Loucy (cell line): ENCODE measurements at regions not wholly inside any gene's neighbourhood (a gene's known extent, or its start where the extent isn't known, plus 50 kb on each side); places are given as distances from the start of the nearest gene placed in this dataset.

Source experiments
- EZH2phosphoT487 ChIP-seq: fragments of 200-600 bp; IDR thresholded peaks from 2 replicates; pipeline ENCODE4 v1.6.1; 2018; ENCODE audit warnings: antibody characterized with exemption, mild to moderate bottlenecking, moderate library complexity, borderline replicate concordance
- TF ChIP-seq, protein P1 (sequence below): fragments of 200-600 bp; sonication (generic); conservative IDR thresholded peaks from 2 replicates; pipeline ENCODE4 v1.5.1; 2014; ENCODE audit warnings: mild to moderate bottlenecking, antibody characterized with exemption, low read length

DNA sequence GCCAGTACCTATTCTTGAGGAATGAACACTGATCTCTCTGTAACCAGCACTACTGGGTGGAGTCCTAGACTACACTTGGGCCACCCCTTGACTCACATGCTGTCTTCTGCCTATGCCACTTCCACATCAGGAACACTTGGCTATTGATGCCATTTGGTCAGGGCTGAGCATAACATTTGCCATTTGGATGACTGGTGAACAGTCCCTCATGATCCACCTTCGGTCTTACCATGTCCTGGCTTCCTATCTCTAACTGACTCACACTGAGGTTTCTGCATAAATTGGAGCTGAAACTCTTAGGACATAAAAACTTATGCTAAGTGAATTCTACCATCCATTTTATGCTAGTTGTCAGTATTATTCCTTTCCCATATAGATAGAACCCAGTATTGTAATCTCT lies 91.7 kb upstream of the PELI2 start:
- TF ChIP-seq, protein P1, sequence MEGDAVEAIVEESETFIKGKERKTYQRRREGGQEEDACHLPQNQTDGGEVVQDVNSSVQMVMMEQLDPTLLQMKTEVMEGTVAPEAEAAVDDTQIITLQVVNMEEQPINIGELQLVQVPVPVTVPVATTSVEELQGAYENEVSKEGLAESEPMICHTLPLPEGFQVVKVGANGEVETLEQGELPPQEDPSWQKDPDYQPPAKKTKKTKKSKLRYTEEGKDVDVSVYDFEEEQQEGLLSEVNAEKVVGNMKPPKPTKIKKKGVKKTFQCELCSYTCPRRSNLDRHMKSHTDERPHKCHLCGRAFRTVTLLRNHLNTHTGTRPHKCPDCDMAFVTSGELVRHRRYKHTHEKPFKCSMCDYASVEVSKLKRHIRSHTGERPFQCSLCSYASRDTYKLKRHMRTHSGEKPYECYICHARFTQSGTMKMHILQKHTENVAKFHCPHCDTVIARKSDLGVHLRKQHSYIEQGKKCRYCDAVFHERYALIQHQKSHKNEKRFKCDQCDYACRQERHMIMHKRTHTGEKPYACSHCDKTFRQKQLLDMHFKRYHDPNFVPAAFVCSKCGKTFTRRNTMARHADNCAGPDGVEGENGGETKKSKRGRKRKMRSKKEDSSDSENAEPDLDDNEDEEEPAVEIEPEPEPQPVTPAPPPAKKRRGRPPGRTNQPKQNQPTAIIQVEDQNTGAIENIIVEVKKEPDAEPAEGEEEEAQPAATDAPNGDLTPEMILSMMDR, result no peak
- no peak for TF ChIP-seq EZH2phosphoT487
